H9 (cell line): ENCODE measurements at regions not wholly inside any gene's neighbourhood (a gene's known extent, or its start where the extent isn't known, plus 50 kb on each side); places are given as distances from the start of the nearest gene placed in this dataset.
A peak's percentile ranks its signal among the peaks of the same experiment; 100 is the strongest.

ENCODE experiments used
- DNase-seq: peaks from one replicate; pipeline ENCODE4 v3.0.0-alpha.2; 2017
- H2AFZ ChIP-seq: one replicate; pipeline ENCODE4 v1.6.1; 2013; ENCODE audit warnings: mild to moderate bottlenecking, low read length, control low read depth, moderate library complexity
- H2AK5ac ChIP-seq: 2 replicates; pipeline ENCODE4 v1.6.1; 2013; ENCODE audit warnings: low read length, control low read depth, mixed read lengths; ENCODE audit not compliant: insufficient read length
- H2BK120ac ChIP-seq: one replicate; pipeline ENCODE4 v1.6.1; 2013; ENCODE audit warnings: low read depth, mild to moderate bottlenecking, low read length, control low read depth, inconsistent platforms; ENCODE audit not compliant: poor library complexity, severe bottlenecking
- H2BK12ac ChIP-seq: 2 replicates; pipeline ENCODE4 v1.6.1; 2013; ENCODE audit warnings: low read length, control low read depth, mixed read lengths, low read depth; ENCODE audit not compliant: insufficient read length
- H2BK15ac ChIP-seq: 2 replicates; pipeline ENCODE4 v1.6.1; 2013; ENCODE audit warnings: low read depth, low read length, control low read depth
- H2BK20ac ChIP-seq: one replicate; pipeline ENCODE4 v1.6.1; 2013; ENCODE audit warnings: low read depth, mild to moderate bottlenecking, low read length, control low read depth, inconsistent platforms; ENCODE audit not compliant: poor library complexity, severe bottlenecking
- H2BK5ac ChIP-seq: 2 replicates; pipeline ENCODE4 v1.6.1; 2013; ENCODE audit warnings: low read length, control low read depth, mixed read lengths; ENCODE audit not compliant: insufficient read length
- H3K14ac ChIP-seq: 2 replicates; pipeline ENCODE4 v1.6.1; 2013; ENCODE audit warnings: low read length, control low read depth; ENCODE audit not compliant: insufficient read depth
- H3K18ac ChIP-seq: 2 replicates; pipeline ENCODE4 v1.6.1; 2013; ENCODE audit warnings: low read depth, mild to moderate bottlenecking, mixed read lengths, low read length, control low read depth; ENCODE audit not compliant: insufficient read length
- H3K23ac ChIP-seq: 2 replicates; pipeline ENCODE4 v1.6.1; 2013; ENCODE audit warnings: low read length, control low read depth, mixed read lengths, low read depth; ENCODE audit not compliant: insufficient read length
- H3K23me2 ChIP-seq: 2 replicates; pipeline ENCODE4 v1.6.1; 2013; ENCODE audit warnings: low read depth, mild to moderate bottlenecking, mixed read lengths, low read length, control low read depth; ENCODE audit not compliant: insufficient read length, poor library complexity, severe bottlenecking
- H3K27ac ChIP-seq: 2 replicates; pipeline ENCODE4 v1.5.1; 2013; ENCODE audit warnings: low read length, control low read depth, mixed read lengths, low read depth; ENCODE audit not compliant: insufficient read length
- H3K27me3 ChIP-seq: 2 replicates; pipeline ENCODE4 v1.6.1; 2013; ENCODE audit warnings: low read length, control low read depth, inconsistent platforms; ENCODE audit not compliant: insufficient read depth
- H3K4ac ChIP-seq: 2 replicates; pipeline ENCODE4 v1.6.1; 2013; ENCODE audit warnings: low read depth, mild to moderate bottlenecking, control low read depth, inconsistent platforms, low read length, moderate library complexity
- H3K4me1 ChIP-seq: 2 replicates; pipeline ENCODE4 v1.6.1; 2013; ENCODE audit warnings: low read length, control low read depth, inconsistent platforms; ENCODE audit not compliant: insufficient read depth
- H3K4me2 ChIP-seq: 2 replicates; pipeline ENCODE4 v1.6.1; 2013; ENCODE audit warnings: low read length, control low read depth, mixed read lengths; ENCODE audit not compliant: insufficient read length, insufficient read depth
- H3K56ac ChIP-seq: 2 replicates; pipeline ENCODE4 v1.6.1; 2013; ENCODE audit warnings: low read depth, mild to moderate bottlenecking, mixed read lengths, low read length, control low read depth; ENCODE audit not compliant: insufficient read length
- H3K79me1 ChIP-seq: 2 replicates; pipeline ENCODE4 v1.6.1; 2013; ENCODE audit warnings: low read depth, mild to moderate bottlenecking, moderate library complexity, low read length, control low read depth, inconsistent platforms; ENCODE audit not compliant: insufficient read depth, poor library complexity, severe bottlenecking
- H3K79me2 ChIP-seq: 2 replicates; pipeline ENCODE4 v1.6.1; 2013; ENCODE audit warnings: low read length, control low read depth, inconsistent platforms; ENCODE audit not compliant: insufficient read depth
- H3K9ac ChIP-seq: 2 replicates; pipeline ENCODE4 v1.6.1; 2013; ENCODE audit warnings: low read length, control low read depth, mixed read lengths; ENCODE audit not compliant: insufficient read length; ENCODE audit errors: extremely low read depth
- H3K9me3 ChIP-seq: one replicate; pipeline ENCODE4 v1.6.1; 2013; ENCODE audit warnings: low read depth, low read length, inconsistent platforms; ENCODE audit not compliant: control insufficient read depth
- H3T11ph ChIP-seq: one replicate; pipeline ENCODE4 v1.6.1; 2013; ENCODE audit warnings: mild to moderate bottlenecking, low read length, control low read depth, inconsistent platforms
- H4K20me1 ChIP-seq: one replicate; pipeline ENCODE4 v1.6.1; 2013; ENCODE audit not compliant: control insufficient read depth, insufficient read length, insufficient read depth
- H4K5ac ChIP-seq: 2 replicates; pipeline ENCODE4 v1.6.1; 2013; ENCODE audit warnings: low read depth, mild to moderate bottlenecking, mixed read lengths, low read length, control low read depth; ENCODE audit not compliant: insufficient read length
- H4K8ac ChIP-seq: replicated peaks from 2 replicates; pipeline ENCODE4 v1.6.1; 2013; ENCODE audit warnings: low read length, control low read depth, mixed read lengths, low read depth; ENCODE audit not compliant: insufficient read length
- H4K91ac ChIP-seq: 2 replicates; pipeline ENCODE4 v1.6.1; 2013; ENCODE audit warnings: low read depth, mild to moderate bottlenecking, moderate library complexity, mixed read lengths, low read length, control low read depth; ENCODE audit not compliant: insufficient read length
- H3K27ac Mint-ChIP-seq, 3 experiments: 2 replicates in 2 of 3; 3 replicates in 1 of 3; pipeline ENCODE4 v1.8.0; 2020 to 2021; ENCODE audit warnings: mixed read lengths in 3 of 3, mild to moderate bottlenecking in 1 of 3, moderate library complexity in 1 of 3
- H3K27me3 Mint-ChIP-seq: 2 replicates; pipeline ENCODE4 v1.8.0; 2021; ENCODE audit warnings: low read depth, mild to moderate bottlenecking, moderate library complexity, mixed read lengths
- H3K36me3 Mint-ChIP-seq, 3 experiments: 2 replicates in 2 of 3; 3 replicates in 1 of 3; pipeline ENCODE4 v1.8.0; 2020 to 2021; ENCODE audit warnings: low read depth in 3 of 3, mixed read lengths in 3 of 3; ENCODE audit not compliant: insufficient read depth in 1 of 3
- H3K4me1 Mint-ChIP-seq, 2 experiments: 2 replicates each; pipeline ENCODE4 v1.8.0; 2020; ENCODE audit warnings: mixed read lengths in 2 of 2
- H3K4me3 Mint-ChIP-seq, 2 experiments: 2 replicates in 1 of 2; 3 replicates in 1 of 2; pipeline ENCODE4 v1.8.0; 2020 to 2021; ENCODE audit warnings: mild to moderate bottlenecking in 2 of 2, mixed read lengths in 2 of 2, moderate library complexity in 1 of 2
- H3K9me3 Mint-ChIP-seq, 2 experiments: 2 replicates in 1 of 2; 3 replicates in 1 of 2; pipeline ENCODE4 v1.8.0; 2020; ENCODE audit warnings: mild to moderate bottlenecking in 2 of 2, mixed read lengths in 2 of 2, moderate library complexity in 1 of 2
- WGBS: extraction: QIAGEN DNeasy Blood & Tissue Kit; methylation state at CpG from one replicate; pipeline ENCODE4 v1.1.7; 2013; ENCODE audit warnings: missing lambda C conversion rate, low lambda C conversion rate, mixed read lengths; ENCODE audit not compliant: insufficient read length; ENCODE audit errors: extremely low coverage; 5-methylcytosine and 5-hydroxymethylcytosine counted together
- TF ChIP-seq, protein P1 (sequence below): fragments of 200-600 bp; sonication (generic); conservative IDR thresholded peaks from 3 replicates; pipeline ENCODE4 v1.8.0; 2021; ENCODE audit warnings: antibody characterized with exemption, mild to moderate bottlenecking

DNA sequence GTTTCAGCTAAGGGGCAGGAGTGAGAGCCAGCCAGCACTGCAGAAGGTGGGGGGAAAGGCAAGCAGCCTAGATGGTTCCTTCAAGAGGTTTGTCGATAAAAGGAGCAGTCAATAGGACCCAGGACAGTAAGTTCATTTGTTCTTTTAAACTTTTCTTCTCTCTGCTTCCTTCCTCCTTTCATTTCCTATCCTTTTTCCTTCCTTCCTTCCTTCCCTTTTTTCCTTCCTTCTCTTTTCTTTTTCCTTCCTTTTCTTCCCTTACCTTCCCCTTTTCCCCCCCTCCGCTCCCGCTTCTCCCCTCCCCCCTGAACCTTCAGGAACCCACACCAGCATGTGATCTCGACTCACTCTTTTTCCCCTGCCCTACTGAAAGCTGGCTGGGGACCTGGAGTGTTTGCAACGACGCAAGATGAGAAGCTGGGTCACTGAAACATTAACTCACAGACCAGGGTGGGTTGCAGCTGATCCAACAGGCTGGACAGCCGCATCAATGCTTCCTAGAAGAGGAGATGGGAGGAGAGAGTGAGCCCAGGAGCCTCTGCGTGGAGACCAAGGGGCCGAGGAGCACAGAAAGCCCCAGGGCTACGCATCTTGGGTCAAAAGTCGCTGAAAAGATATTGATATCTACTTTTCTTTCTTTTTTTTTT lies 103.4 kb upstream of the SDK1 start:
- Histone ChIP-seq H2BK120ac (peak overlapping the region; percentile 69), H2BK20ac (no peak overlapping the region), H3K79me1 (no peaks in the 10 kb centered on the region), H2AK5ac (no peak overlapping the region), H3K23me2 (no peaks in the 10 kb centered on the region), H3K27me3 (no peaks in the 10 kb centered on the region), H4K91ac (no peak overlapping the region), H3K4me1 (peaks cover 4% of the 10 kb centered on the region; the same call in 1 of the 2 replicates), H4K5ac (no peak overlapping the region), H4K20me1 (no peaks in the 10 kb centered on the region), H3K23ac (no peak overlapping the region), H3K9ac (no peak overlapping the region), H4K8ac (no peak overlapping the region), H3K18ac (peak overlapping the region; percentile 83), H2BK15ac (no peak overlapping the region), H3K27ac (no peak overlapping the region), H3K79me2 (no peaks in the 10 kb centered on the region), H3K56ac (no peak overlapping the region), H3K9me3 (no peaks in the 10 kb centered on the region), H3K14ac (peak overlapping the region; percentile 22; the same call in 1 of the 2 replicates), H2BK12ac (no peak overlapping the region), H2BK5ac (no peak overlapping the region), H3K4me2 (no peak overlapping the region), H2AFZ (peak overlapping the region; percentile 78), H3K4ac (no peak overlapping the region; the same call in 1 of the 2 replicates), H3T11ph (no peak overlapping the region)
- H3K9me3 Mint-ChIP-seq = peaks cover 24 to 33% of the 10 kb centered on the region in 2 experiments
- no CpG with 5 or more reads among the region's 11 CpGs for WGBS
- peaks cover 0 to 25% (median 9%) of the 10 kb centered on the region in 3 experiments; a peak in 5 of 7 replicates for H3K36me3 Mint-ChIP-seq
- no peak overlapping the region for H3K4me3 Mint-ChIP-seq
- TF ChIP-seq, protein P1, sequence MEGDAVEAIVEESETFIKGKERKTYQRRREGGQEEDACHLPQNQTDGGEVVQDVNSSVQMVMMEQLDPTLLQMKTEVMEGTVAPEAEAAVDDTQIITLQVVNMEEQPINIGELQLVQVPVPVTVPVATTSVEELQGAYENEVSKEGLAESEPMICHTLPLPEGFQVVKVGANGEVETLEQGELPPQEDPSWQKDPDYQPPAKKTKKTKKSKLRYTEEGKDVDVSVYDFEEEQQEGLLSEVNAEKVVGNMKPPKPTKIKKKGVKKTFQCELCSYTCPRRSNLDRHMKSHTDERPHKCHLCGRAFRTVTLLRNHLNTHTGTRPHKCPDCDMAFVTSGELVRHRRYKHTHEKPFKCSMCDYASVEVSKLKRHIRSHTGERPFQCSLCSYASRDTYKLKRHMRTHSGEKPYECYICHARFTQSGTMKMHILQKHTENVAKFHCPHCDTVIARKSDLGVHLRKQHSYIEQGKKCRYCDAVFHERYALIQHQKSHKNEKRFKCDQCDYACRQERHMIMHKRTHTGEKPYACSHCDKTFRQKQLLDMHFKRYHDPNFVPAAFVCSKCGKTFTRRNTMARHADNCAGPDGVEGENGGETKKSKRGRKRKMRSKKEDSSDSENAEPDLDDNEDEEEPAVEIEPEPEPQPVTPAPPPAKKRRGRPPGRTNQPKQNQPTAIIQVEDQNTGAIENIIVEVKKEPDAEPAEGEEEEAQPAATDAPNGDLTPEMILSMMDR = no peak
- H3K27me3 Mint-ChIP-seq = no peaks in the 10 kb centered on the region
- peak overlapping the region in 1 of 3 experiments; percentile 84; a peak in 2 of 7 replicates for H3K27ac Mint-ChIP-seq
- peaks cover 54 to 57% of the 10 kb centered on the region in 2 experiments for H3K4me1 Mint-ChIP-seq
- no peak for DNase-seq
